ENCODE measurements at regions not wholly inside any gene's neighbourhood (a gene's known extent, or its start where the extent isn't known, plus 50 kb on each side); places are given as distances from the start of the nearest gene placed in this dataset.

- intact Hi-C loops (cut with micrococcal nuclease; ENCODE audit: unreplicated experiment), result no loop called here
- POLR2A ChIA-PET, result no interaction called here
- CTCF ChIA-PET, result no interaction called here
- no peak overlapping the region for H3K27ac ChIP-seq (ENCODE audit: low read length)
- no peaks in the 10 kb centered on the region for H3K4me1 ChIP-seq (ENCODE audit: control insufficient read depth, insufficient read depth, low read length)
- TF ChIP-seq REST (IDR thresholded peaks at IDR 0.05; ENCODE audit: insufficient read depth in 1 of 2, low read depth in 2 of 2, low read length in 1 of 2) (no peak), CTCF (IDR thresholded peaks at IDR 0.05) (no peak), TCF7L2 (IDR thresholded peaks at IDR 0.05; ENCODE audit: low read depth, low read length) (no peak), POLR2AphosphoS5 (IDR thresholded peaks at IDR 0.05; ENCODE audit: low read depth, low read length) (no peak), SIN3A (IDR thresholded peaks at IDR 0.05; ENCODE audit: borderline replicate concordance, insufficient read depth, low read depth, low read length) (no peak)
- ATAC-seq (no peak), DNase-seq (ENCODE audit: low read depth, low spot score) (no peak)
- in situ Hi-C loops (cut with HindIII; ENCODE audit: low pct_unique_long_range_greater_than_20kb, low sequenced_read_pairs), result no loop called here
- no peaks in the 10 kb centered on the region for H3K36me3 ChIP-seq (ENCODE audit: control insufficient read depth, insufficient read depth, low read length)
- no peak overlapping the region for H3K4me3 ChIP-seq (ENCODE audit: low read depth in 2 of 2, low read length in 2 of 2)
- no peaks in the 10 kb centered on the region for H3K27me3 ChIP-seq (ENCODE audit: control insufficient read depth, insufficient read depth, low read length)
- no TSS peak for BruUV-seq (replicated peaks)
- no peaks in the 10 kb centered on the region for H3K9me3 ChIP-seq (ENCODE audit: control insufficient read depth, insufficient read depth, low read depth, low read length)
Observed at GRCh38 chr17:53046781-53047180, 775.9 kb upstream of the KIF2B start.

- Histone ChIP-seq H3K4me3 (ENCODE audit: low read depth in 2 of 2, low read length in 2 of 2) (no peak overlapping the region), H3K27ac (ENCODE audit: low read length) (no peak overlapping the region), H3K27me3 (ENCODE audit: control insufficient read depth, insufficient read depth, low read length) (no peaks in the 10 kb centered on the region), H3K36me3 (ENCODE audit: control insufficient read depth, insufficient read depth, low read length) (no peaks in the 10 kb centered on the region), H3K4me1 (ENCODE audit: control insufficient read depth, insufficient read depth, low read length) (no peaks in the 10 kb centered on the region), H3K9me3 (ENCODE audit: control insufficient read depth, insufficient read depth, low read depth, low read length) (no peaks in the 10 kb centered on the region)
- in situ Hi-C loops (cut with HindIII; ENCODE audit: low pct_unique_long_range_greater_than_20kb, low sequenced_read_pairs) (no loop called here), intact Hi-C loops (cut with micrococcal nuclease; ENCODE audit: unreplicated experiment) (no loop called here)
- no peak for ATAC-seq
- no peak for DNase-seq (ENCODE audit: low read depth, low spot score)
- no TSS peak for BruUV-seq (replicated peaks)
- TF ChIP-seq POLR2AphosphoS5 (IDR thresholded peaks at IDR 0.05; ENCODE audit: low read depth, low read length) (no peak), REST (IDR thresholded peaks at IDR 0.05; ENCODE audit: insufficient read depth in 1 of 2, low read depth in 2 of 2, low read length in 1 of 2) (no peak), CTCF (IDR thresholded peaks at IDR 0.05) (no peak), SIN3A (IDR thresholded peaks at IDR 0.05; ENCODE audit: borderline replicate concordance, insufficient read depth, low read depth, low read length) (no peak), TCF7L2 (IDR thresholded peaks at IDR 0.05; ENCODE audit: low read depth, low read length) (no peak)
- POLR2A ChIA-PET, result no interaction called here
- CTCF ChIA-PET, result no interaction called here
Observed at GRCh38 chr17:53039981-53040380, 782.7 kb upstream of the KIF2B start.

Measured in Panc1 (cell line).